ENCODE measurements at regions not wholly inside any gene's neighbourhood (a gene's known extent, or its start where the extent isn't known, plus 50 kb on each side); places are given as distances from the start of the nearest gene placed in this dataset.

DNA sequence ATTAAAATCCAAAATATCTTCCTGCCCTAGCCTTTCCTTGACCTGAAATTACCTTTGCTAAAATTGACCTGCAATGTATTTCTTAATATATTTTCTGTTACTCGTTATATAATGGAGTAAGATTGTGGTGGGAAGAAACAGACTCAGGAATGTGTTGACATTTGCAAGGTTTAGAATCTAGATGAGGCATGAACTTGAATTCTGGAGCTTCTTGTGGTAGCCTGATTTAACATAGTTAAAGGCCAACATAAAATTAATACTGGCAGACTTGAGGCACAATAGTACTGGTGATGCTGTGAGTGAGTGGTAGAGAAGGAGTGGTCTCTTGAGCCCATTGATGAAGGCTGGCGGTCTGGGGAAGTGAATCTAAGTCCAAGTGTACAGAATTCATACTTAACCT is 197.9 kb upstream of the SPRY1 start:
- Histone ChIP-seq H3K27me3 (replicated peaks; ENCODE audit: control insufficient read depth, insufficient read depth, low read length) (no peaks in the 10 kb centered on the region), H3K36me3 (ENCODE audit: control insufficient read depth, insufficient read depth, low read length) (no peaks in the 10 kb centered on the region), H3K4me3 (replicated peaks; ENCODE audit: low read depth, low read length) (no peak overlapping the region)
- DNase-seq (ENCODE audit: extremely low read depth, insufficient read length), result no peak
- TF ChIP-seq, protein P1, sequence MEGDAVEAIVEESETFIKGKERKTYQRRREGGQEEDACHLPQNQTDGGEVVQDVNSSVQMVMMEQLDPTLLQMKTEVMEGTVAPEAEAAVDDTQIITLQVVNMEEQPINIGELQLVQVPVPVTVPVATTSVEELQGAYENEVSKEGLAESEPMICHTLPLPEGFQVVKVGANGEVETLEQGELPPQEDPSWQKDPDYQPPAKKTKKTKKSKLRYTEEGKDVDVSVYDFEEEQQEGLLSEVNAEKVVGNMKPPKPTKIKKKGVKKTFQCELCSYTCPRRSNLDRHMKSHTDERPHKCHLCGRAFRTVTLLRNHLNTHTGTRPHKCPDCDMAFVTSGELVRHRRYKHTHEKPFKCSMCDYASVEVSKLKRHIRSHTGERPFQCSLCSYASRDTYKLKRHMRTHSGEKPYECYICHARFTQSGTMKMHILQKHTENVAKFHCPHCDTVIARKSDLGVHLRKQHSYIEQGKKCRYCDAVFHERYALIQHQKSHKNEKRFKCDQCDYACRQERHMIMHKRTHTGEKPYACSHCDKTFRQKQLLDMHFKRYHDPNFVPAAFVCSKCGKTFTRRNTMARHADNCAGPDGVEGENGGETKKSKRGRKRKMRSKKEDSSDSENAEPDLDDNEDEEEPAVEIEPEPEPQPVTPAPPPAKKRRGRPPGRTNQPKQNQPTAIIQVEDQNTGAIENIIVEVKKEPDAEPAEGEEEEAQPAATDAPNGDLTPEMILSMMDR (IDR thresholded peaks at IDR 0.05; ENCODE audit: insufficient read depth, low read length, poor library complexity, severe bottlenecking), result no peak

DNA sequence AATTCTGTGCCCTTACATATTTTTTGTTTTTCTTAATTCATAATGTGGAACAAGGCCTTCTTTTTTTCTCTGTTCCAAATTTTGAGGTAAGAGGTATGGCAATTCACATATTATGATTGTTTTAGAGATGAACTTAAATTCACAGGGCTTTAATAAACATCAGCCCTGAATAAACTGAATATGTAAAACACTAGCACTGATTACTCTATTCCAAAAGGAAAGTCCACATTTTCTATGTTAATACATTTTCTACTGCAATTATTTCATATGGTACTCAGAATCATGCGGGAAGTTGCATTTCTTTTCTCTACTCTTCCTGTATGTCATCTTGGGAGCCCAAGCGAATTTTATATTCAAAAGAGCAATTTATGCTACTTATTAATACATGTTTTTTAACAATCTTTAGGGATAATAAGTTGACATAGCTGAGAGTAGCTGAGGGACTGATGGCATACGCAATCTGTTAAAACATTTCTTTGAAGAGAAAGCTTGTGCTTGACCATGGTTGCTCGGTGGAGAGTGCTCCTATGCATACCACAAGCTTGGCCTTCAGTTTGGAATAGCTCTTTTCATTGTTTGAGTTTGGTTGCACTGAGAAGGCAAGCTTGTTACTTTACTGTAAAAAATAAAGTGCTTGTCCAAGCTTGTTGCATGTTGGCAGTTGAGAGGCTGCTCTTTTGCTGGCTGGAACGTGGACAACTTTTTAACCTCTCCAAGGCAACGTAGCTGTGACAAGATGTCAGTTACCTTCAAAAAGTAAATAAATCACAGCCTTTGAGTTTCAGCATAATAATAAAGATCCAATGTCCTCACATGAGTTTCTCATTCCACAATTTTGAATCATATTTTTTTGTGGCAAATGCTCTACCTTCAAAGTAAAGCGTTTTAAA is 196.3 kb upstream of the SPRY1 start:
- no peaks in the 10 kb centered on the region for H3K36me3 ChIP-seq (ENCODE audit: control insufficient read depth, insufficient read depth, low read length)
- H3K4me3 ChIP-seq (replicated peaks; ENCODE audit: low read depth, low read length), result no peak overlapping the region
- DNase-seq (ENCODE audit: extremely low read depth, insufficient read length), result no peak
- no peaks in the 10 kb centered on the region for H3K27me3 ChIP-seq (replicated peaks; ENCODE audit: control insufficient read depth, insufficient read depth, low read length)
- TF ChIP-seq, protein P1 (IDR thresholded peaks at IDR 0.05; ENCODE audit: insufficient read depth, low read length, poor library complexity, severe bottlenecking), result no peak

DNA sequence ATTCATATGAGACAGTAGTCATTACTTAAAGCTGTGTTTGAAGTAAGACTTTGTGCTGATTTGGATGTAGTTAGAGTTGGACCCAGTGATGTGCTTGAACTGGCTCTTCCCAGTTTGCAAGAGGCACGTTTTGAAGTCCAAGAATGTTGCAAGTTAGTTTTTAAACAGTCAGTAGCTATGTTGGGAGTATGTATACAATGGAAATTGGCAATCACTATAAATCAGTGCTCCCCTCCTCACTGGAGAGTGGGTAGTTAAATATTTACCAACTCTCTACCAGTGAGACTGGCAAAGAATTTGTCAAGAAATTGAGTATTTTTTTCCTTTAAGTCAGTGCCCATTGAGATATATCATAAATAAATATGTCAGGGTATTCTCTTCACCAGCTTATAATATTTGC is 191.9 kb upstream of the SPRY1 start:
- no peak overlapping the region for H3K4me3 ChIP-seq (replicated peaks; ENCODE audit: low read depth, low read length)
- no peak for DNase-seq (ENCODE audit: extremely low read depth, insufficient read length)
- TF ChIP-seq, protein P1 (IDR thresholded peaks at IDR 0.05; ENCODE audit: insufficient read depth, low read length, poor library complexity, severe bottlenecking), result no peak
- H3K36me3 ChIP-seq (ENCODE audit: control insufficient read depth, insufficient read depth, low read length), result no peaks in the 10 kb centered on the region
- no peaks in the 10 kb centered on the region for H3K27me3 ChIP-seq (replicated peaks; ENCODE audit: control insufficient read depth, insufficient read depth, low read length)

DNA sequence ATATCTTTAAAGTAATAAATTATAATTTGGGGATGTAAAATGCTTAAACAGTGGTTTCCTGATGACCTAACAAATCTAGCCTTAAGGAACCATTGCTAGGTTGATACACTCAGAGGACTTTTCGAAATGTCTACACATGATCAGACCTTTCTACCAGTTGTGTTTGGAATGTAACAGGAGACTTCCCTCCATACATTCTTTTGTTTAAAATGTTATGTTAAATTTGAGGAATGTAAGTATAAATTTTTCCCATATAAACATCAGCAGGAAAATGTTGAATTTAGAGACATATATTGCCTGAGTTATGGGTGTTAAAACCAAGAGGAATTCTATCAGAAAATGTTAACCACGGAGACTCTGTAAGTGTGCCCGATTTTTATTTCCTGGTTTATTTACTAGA is 190.6 kb upstream of the SPRY1 start:
- H3K4me3 ChIP-seq (replicated peaks; ENCODE audit: low read depth, low read length), result no peak overlapping the region

DNA sequence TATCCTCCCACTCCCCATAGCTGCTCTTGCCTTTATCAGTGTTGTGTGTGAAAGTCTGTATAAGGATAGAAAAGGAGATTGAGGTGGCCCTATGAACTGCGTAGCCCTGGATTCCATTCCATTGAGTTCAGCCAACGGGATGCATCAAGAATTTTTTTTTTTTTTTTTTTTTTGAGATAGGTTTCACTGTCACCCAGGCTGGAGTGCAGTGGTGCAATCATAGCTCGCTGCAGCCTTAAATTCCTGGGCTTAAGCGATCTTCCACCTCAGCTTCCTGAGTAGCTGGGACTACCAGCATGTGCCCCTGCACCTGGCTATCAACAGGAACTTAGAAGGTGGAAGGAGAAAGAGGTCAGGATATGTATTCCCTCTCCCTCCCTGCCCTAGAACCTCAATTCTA is 187.2 kb upstream of the SPRY1 start:
- no peak for DNase-seq (ENCODE audit: extremely low read depth, insufficient read length)
- Histone ChIP-seq H3K36me3 (ENCODE audit: control insufficient read depth, insufficient read depth, low read length) (no peaks in the 10 kb centered on the region), H3K4me3 (replicated peaks; ENCODE audit: low read depth, low read length) (no peak overlapping the region), H3K27me3 (replicated peaks; ENCODE audit: control insufficient read depth, insufficient read depth, low read length) (no peaks in the 10 kb centered on the region)
- TF ChIP-seq, protein P1 (IDR thresholded peaks at IDR 0.05; ENCODE audit: insufficient read depth, low read length, poor library complexity, severe bottlenecking), result no peak

More for the DNA sequence above, 190.6 kb upstream of the SPRY1 start:
- DNase-seq (ENCODE audit: extremely low read depth, insufficient read length), result no peak
- Histone ChIP-seq H3K27me3 (replicated peaks; ENCODE audit: control insufficient read depth, insufficient read depth, low read length) (no peaks in the 10 kb centered on the region), H3K36me3 (ENCODE audit: control insufficient read depth, insufficient read depth, low read length) (no peaks in the 10 kb centered on the region)
- TF ChIP-seq, protein P1 (IDR thresholded peaks at IDR 0.05; ENCODE audit: insufficient read depth, low read length, poor library complexity, severe bottlenecking), result no peak
